ENCODE measurements at regions not wholly inside any gene's neighbourhood (a gene's known extent, or its start where the extent isn't known, plus 50 kb on each side); places are given as distances from the start of the nearest gene placed in this dataset.

DNA sequence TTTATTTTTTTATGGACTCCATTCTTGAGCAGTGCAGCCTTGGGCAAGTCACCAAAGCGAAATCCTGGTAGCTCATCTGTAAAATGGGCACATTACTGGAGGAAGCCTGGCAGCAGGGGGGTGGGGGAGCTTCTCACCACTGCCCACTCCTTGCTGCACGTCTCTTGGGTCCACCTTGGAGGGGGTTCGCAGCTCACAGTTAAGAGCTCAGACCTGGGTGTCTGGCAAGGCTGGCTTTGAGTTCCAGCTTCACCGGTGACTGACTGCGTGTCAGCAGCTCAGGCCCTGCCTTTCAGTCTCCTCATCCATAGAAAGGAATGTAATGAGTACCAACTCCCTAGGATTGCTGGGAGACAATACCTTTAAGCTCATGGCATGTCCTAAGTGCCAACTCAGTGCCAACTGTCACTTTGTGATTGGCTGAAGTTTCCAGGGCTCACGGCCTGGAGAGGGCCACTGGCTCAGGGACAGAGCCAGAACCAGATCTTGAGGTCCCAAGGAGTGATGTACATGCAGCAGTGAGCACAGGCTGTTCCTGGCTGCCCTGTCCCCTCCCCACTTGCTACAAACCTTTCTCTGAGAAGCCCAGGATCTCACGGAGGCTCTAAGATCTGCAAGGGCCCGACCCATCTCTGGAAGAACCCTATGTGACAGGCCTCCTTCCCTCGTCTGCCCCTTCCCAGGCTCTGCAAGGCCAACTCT, 72.9 kb downstream of the C9orf50 start:
- no peak for TF ChIP-seq POLR2A (IDR thresholded peaks at IDR 0.05)
- TF ChIP-seq, protein P1, sequence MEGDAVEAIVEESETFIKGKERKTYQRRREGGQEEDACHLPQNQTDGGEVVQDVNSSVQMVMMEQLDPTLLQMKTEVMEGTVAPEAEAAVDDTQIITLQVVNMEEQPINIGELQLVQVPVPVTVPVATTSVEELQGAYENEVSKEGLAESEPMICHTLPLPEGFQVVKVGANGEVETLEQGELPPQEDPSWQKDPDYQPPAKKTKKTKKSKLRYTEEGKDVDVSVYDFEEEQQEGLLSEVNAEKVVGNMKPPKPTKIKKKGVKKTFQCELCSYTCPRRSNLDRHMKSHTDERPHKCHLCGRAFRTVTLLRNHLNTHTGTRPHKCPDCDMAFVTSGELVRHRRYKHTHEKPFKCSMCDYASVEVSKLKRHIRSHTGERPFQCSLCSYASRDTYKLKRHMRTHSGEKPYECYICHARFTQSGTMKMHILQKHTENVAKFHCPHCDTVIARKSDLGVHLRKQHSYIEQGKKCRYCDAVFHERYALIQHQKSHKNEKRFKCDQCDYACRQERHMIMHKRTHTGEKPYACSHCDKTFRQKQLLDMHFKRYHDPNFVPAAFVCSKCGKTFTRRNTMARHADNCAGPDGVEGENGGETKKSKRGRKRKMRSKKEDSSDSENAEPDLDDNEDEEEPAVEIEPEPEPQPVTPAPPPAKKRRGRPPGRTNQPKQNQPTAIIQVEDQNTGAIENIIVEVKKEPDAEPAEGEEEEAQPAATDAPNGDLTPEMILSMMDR (IDR thresholded peaks at IDR 0.05), result no peak
